ENCODE measurements at regions not wholly inside any gene's neighbourhood (a gene's known extent, or its start where the extent isn't known, plus 50 kb on each side); places are given as distances from the start of the nearest gene placed in this dataset.

GRCh38 chr1:218163371-218163770, 121.7 kb upstream of the RRP15 start:
- TF ChIP-seq CTCF (IDR thresholded peaks at IDR 0.05) (no peak), POLR2A (IDR thresholded peaks at IDR 0.05) (no peak)
